ENCODE measurements at regions not wholly inside any gene's neighbourhood (a gene's known extent, or its start where the extent isn't known, plus 50 kb on each side); places are given as distances from the start of the nearest gene placed in this dataset.

GRCh38 chr5:8157320-8157822 lies 288.4 kb downstream of the MTRR start:
- TF ChIP-seq CTCF (IDR thresholded peaks at IDR 0.05; ENCODE audit: low read depth, low read length): no peak
- no peak overlapping the region for H3K4me3 ChIP-seq (ENCODE audit: low read depth, low read length)
- no peaks in the 10 kb centered on the region for H3K36me3 ChIP-seq
- H3K9me3 ChIP-seq: no peaks in the 10 kb centered on the region; the same call in 1 of the 2 replicates
- H3K4me1 ChIP-seq: no peaks in the 10 kb centered on the region
- DNase-seq: no peak
- no peaks in the 10 kb centered on the region for H3K27me3 ChIP-seq

- no peak for DNase-seq
- Histone ChIP-seq H3K9me3 (no peaks in the 10 kb centered on the region), H3K27me3 (no peaks in the 10 kb centered on the region), H3K36me3 (no peaks in the 10 kb centered on the region), H3K4me1 (no peaks in the 10 kb centered on the region), H3K4me3 (ENCODE audit: low read depth, low read length) (no peak overlapping the region)
- no peak for TF ChIP-seq CTCF (IDR thresholded peaks at IDR 0.05; ENCODE audit: low read depth, low read length)
Measured at GRCh38 chr5:8176101-8176693, 307.2 kb downstream of the MTRR start.

DNA sequence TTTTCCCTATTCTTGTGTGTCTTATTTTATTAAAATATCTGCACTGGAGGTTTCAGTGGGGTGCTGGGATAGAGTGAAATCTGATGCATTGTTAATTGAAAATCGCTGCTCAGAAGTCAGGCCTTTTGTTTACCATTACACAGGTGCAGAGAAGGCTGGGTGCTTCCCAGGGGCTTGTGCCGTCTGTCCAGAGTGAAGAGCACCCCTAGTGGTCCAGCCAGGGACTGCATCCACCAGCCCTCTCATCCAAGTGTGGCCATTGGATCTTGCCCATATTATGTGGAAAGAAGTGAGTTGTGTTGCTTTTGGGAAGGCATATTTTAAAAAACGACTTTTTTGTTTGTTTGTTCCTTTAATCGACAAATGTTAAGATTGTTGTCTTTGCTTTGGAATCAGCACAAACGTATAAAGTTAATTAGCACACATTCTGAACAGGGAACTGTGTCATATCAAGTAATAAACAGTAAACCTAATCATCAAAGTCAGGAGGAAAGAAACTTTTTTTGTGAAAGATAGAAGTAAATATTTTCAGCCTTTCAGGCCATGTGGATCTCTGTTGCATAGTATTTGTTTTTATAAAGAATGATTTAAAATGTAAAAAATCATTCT lies 315.6 kb downstream of the MTRR start:
- Histone ChIP-seq H3K36me3 (no peaks in the 10 kb centered on the region), H3K4me1 (no peaks in the 10 kb centered on the region), H3K9me3 (no peaks in the 10 kb centered on the region), H3K4me3 (ENCODE audit: low read depth, low read length) (no peak overlapping the region), H3K27me3 (no peaks in the 10 kb centered on the region)
- TF ChIP-seq CTCF (IDR thresholded peaks at IDR 0.05; ENCODE audit: low read depth, low read length): peak; percentile 90
- DNase-seq: peak; percentile 66

DNA sequence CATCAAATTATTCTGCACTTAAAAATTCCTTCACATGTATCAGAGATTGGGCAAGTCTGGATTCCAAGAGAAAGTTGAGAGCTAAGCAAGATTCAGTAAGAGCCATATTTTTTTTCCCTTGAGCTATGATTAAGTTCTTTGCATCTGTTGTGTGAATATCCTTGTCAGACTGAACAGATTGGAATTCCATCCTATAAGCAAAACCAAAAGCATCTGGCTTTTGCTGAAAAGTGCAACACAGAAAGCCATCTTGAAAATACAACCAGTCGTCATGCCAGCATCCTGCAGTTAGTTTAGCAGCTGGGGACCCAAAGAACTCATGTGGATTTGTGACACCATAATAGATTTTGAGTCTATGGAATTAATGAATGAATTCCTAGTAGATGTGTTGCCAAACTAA lies 316.9 kb downstream of the MTRR start:
- H3K4me1 ChIP-seq: no peaks in the 10 kb centered on the region
- no peaks in the 10 kb centered on the region for H3K27me3 ChIP-seq
- H3K4me3 ChIP-seq (ENCODE audit: low read depth, low read length): no peak overlapping the region
- no peak for DNase-seq
- no peaks in the 10 kb centered on the region for H3K36me3 ChIP-seq
- H3K9me3 ChIP-seq: no peaks in the 10 kb centered on the region
- no peak for TF ChIP-seq CTCF (IDR thresholded peaks at IDR 0.05; ENCODE audit: low read depth, low read length)

GRCh38 chr5:8188874-8189565 lies 320.1 kb downstream of the MTRR start:
- Histone ChIP-seq H3K27me3 (no peaks in the 10 kb centered on the region), H3K9me3 (no peaks in the 10 kb centered on the region), H3K36me3 (no peaks in the 10 kb centered on the region), H3K4me3 (ENCODE audit: low read depth, low read length) (no peak overlapping the region), H3K4me1 (no peaks in the 10 kb centered on the region)
- no peak for TF ChIP-seq CTCF (IDR thresholded peaks at IDR 0.05; ENCODE audit: low read depth, low read length)
- DNase-seq: no peak

DNA sequence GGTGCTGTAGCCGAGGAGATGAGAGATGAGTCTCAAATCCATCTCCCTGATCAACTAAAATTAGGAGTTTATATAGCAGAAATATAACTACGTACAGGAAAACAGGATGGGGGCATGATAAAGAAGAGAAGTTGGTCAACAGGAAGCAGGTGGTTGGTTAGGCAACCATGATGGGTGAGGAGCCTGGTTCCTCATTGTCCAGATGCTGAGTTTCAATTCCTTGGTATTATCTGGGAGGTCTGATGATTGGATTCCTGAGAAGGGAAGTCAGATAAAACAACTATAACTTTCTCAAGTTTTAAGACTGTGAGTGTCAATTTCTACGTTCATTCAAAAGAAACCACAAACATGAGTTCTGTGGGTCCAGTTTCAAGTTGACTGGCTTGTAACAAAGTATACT lies 323.9 kb downstream of the MTRR start:
- no peak overlapping the region for H3K4me3 ChIP-seq (ENCODE audit: low read depth, low read length)

More for the DNA sequence above, 323.9 kb downstream of the MTRR start:
- no peaks in the 10 kb centered on the region for H3K4me1 ChIP-seq
- DNase-seq: no peak
- no peak for TF ChIP-seq CTCF (IDR thresholded peaks at IDR 0.05; ENCODE audit: low read depth, low read length)
- no peaks in the 10 kb centered on the region for H3K27me3 ChIP-seq
- no peaks in the 10 kb centered on the region for H3K36me3 ChIP-seq
- H3K9me3 ChIP-seq: no peaks in the 10 kb centered on the region
